Breast epithelium (tissue), 4 donors: ENCODE measurements at regions not wholly inside any gene's neighbourhood (a gene's known extent, or its start where the extent isn't known, plus 50 kb on each side); places are given as distances from the start of the nearest gene placed in this dataset.

Experiments
- DNase-seq, 2 donors: peaks; one replicate each; pipeline ENCODE4 v3.0.0-alpha.2; 2019; ENCODE audit warnings: low spot score in 2 of 2
- H3K27ac ChIP-seq, 2 donors: fragments of 200-600 bp; sonication (generic) in 1 of 2; one replicate each; pipeline ENCODE4 v1.5.1; 2016 to 2019; ENCODE audit warnings: mild to moderate bottlenecking in 1 of 2
- H3K27me3 ChIP-seq, 2 donors: fragments of 200-600 bp; sonication (generic) in 1 of 2; one replicate each; pipeline versions ENCODE4 v1.5.1 to v1.6.0; 2017 to 2019; ENCODE audit warnings: control low read depth in 1 of 2, mild to moderate bottlenecking in 1 of 2
- H3K36me3 ChIP-seq: fragments of 200-600 bp; one replicate; pipeline ENCODE4 v1.5.1; 2019
- H3K4me1 ChIP-seq, 2 donors: fragments of 200-600 bp; sonication (generic); one replicate each; pipeline ENCODE4 v1.5.1; 2016 to 2019; ENCODE audit warnings: control low read depth in 1 of 2
- H3K4me3 ChIP-seq, 3 donors: fragments of 200-600 bp; sonication (generic); 1 replicate in 2 of 3; 2 replicates in 1 of 3; pipeline ENCODE4 v1.5.1; 2016 to 2019; ENCODE audit warnings: mild to moderate bottlenecking in 3 of 3, moderate library complexity in 2 of 3
- H3K9me3 ChIP-seq, 2 donors: fragments of 200-600 bp; sonication (generic) in 1 of 2; one replicate each; pipeline ENCODE4 v1.5.1; 2016 to 2019; ENCODE audit warnings: control low read depth in 1 of 2
- CTCF ChIP-seq, 3 donors: fragments of 450-650 bp; IDR thresholded peaks; one replicate each; pipeline ENCODE4 v1.5.1; 2016 to 2017; ENCODE audit warnings: antibody characterized with exemption in 3 of 3, mild to moderate bottlenecking in 3 of 3, moderate library complexity in 3 of 3
- POLR2A ChIP-seq: fragments of 450-650 bp; IDR thresholded peaks from one replicate; pipeline ENCODE4 v1.6.1; 2016; ENCODE audit warnings: antibody characterized with exemption, mild to moderate bottlenecking, moderate library complexity
- POLR2AphosphoS5 ChIP-seq, 3 donors: sonication (generic); formaldehyde crosslinking; IDR thresholded peaks; one replicate each; pipeline ENCODE4 v1.6.1; 2017; ENCODE audit warnings: antibody characterized with exemption in 3 of 3
- intact Hi-C: fragments of 100-400 bp; cut with DNase I; formaldehyde crosslinking; loops from one replicate; pipeline ENCODE4 v1.15.1; 2023; ENCODE audit warnings: low total_unique reads

- intact Hi-C loops = no loop called here
- no peaks in the 10 kb centered on the region for H3K4me1 ChIP-seq
- H3K27me3 ChIP-seq = no peaks in the 10 kb centered on the region
- H3K36me3 ChIP-seq = no peaks in the 10 kb centered on the region
- no peak for DNase-seq
- TF ChIP-seq CTCF (IDR thresholded peaks at IDR 0.05) = no peak
- TF ChIP-seq POLR2A = no peak
- no peak for TF ChIP-seq POLR2AphosphoS5 (IDR thresholded peaks at IDR 0.05)
- H3K27ac ChIP-seq = no peak overlapping the region
- H3K4me3 ChIP-seq = no peak overlapping the region
- peaks cover 0 to 8% of the 10 kb centered on the region in 2 donors for H3K9me3 ChIP-seq
These were observed 1164.2 kb upstream of the LRRN3 start for GRCh38 chr7:109926738-109927137.

GRCh38 chr7:109930049-109930448 is 1160.9 kb upstream of the LRRN3 start:
- no peak for DNase-seq
- Histone ChIP-seq H3K4me1 (no peaks in the 10 kb centered on the region), H3K27me3 (no peaks in the 10 kb centered on the region), H3K9me3 (no peaks in the 10 kb centered on the region), H3K36me3 (no peaks in the 10 kb centered on the region), H3K4me3 (no peak overlapping the region), H3K27ac (no peak overlapping the region)
- intact Hi-C loops = no loop called here
- no peak for TF ChIP-seq CTCF (IDR thresholded peaks at IDR 0.05)
- TF ChIP-seq POLR2AphosphoS5 (IDR thresholded peaks at IDR 0.05) = no peak
- no peak for TF ChIP-seq POLR2A

GRCh38 chr7:109939207-109939606 is 1151.7 kb upstream of the LRRN3 start:
- Histone ChIP-seq H3K27me3 (no peaks in the 10 kb centered on the region), H3K4me3 (no peak overlapping the region), H3K9me3 (peaks cover 0 to 5% of the 10 kb centered on the region in 2 donors), H3K27ac (no peak overlapping the region), H3K4me1 (no peaks in the 10 kb centered on the region), H3K36me3 (no peaks in the 10 kb centered on the region)
- no peak for DNase-seq
- intact Hi-C loops = no loop called here
- TF ChIP-seq POLR2AphosphoS5 (IDR thresholded peaks at IDR 0.05) (no peak), POLR2A (no peak)

- no peak for DNase-seq
- H3K27me3 ChIP-seq = no peaks in the 10 kb centered on the region
- no peak overlapping the region for H3K27ac ChIP-seq
- H3K36me3 ChIP-seq = no peaks in the 10 kb centered on the region
- no peak for TF ChIP-seq CTCF (IDR thresholded peaks at IDR 0.05)
- no peak for TF ChIP-seq POLR2AphosphoS5 (IDR thresholded peaks at IDR 0.05)
- TF ChIP-seq POLR2A = no peak
- H3K9me3 ChIP-seq = no peaks in the 10 kb centered on the region
- intact Hi-C loops = no loop called here
- no peaks in the 10 kb centered on the region for H3K4me1 ChIP-seq
- H3K4me3 ChIP-seq = no peak overlapping the region
These were observed 1145.0 kb upstream of the LRRN3 start for GRCh38 chr7:109945820-109946518.

- intact Hi-C loops = no loop called here
- DNase-seq = no peak
- H3K36me3 ChIP-seq = no peaks in the 10 kb centered on the region
- no peaks in the 10 kb centered on the region for H3K4me1 ChIP-seq
- H3K9me3 ChIP-seq = no peaks in the 10 kb centered on the region
- H3K27ac ChIP-seq = no peak overlapping the region
- H3K4me3 ChIP-seq = no peak overlapping the region
- no peaks in the 10 kb centered on the region for H3K27me3 ChIP-seq
- TF ChIP-seq POLR2A = no peak
- no peak for TF ChIP-seq POLR2AphosphoS5 (IDR thresholded peaks at IDR 0.05)
- no peak for TF ChIP-seq CTCF (IDR thresholded peaks at IDR 0.05)
These were observed 1140.7 kb upstream of the LRRN3 start for GRCh38 chr7:109950256-109950655.
